PFSK-1 (cell line): ENCODE measurements at regions not wholly inside any gene's neighbourhood (a gene's known extent, or its start where the extent isn't known, plus 50 kb on each side); places are given as distances from the start of the nearest gene placed in this dataset.

Experiments
- POLR2AphosphoS5 ChIP-seq: IDR thresholded peaks from 2 replicates; pipeline ENCODE4 v1.6.1; 2012; ENCODE audit warnings: low read depth, mild to moderate bottlenecking, control low read depth, low read length, moderate library complexity
- REST ChIP-seq, 2 experiments: IDR thresholded peaks; 2 replicates each; pipeline versions ENCODE4 v1.6.1 to v1.8.0; 2011 to 2012; ENCODE audit warnings: low read depth in 2 of 2, low read length in 2 of 2, control low read depth in 1 of 2, inconsistent platforms in 1 of 2, mild to moderate bottlenecking in 1 of 2, moderate library complexity in 1 of 2; ENCODE audit not compliant: insufficient read depth in 1 of 2
- SIN3A ChIP-seq: IDR thresholded peaks from 2 replicates; pipeline ENCODE4 v1.6.1; 2012; ENCODE audit warnings: mild to moderate bottlenecking, low read length, moderate library complexity, borderline replicate concordance; ENCODE audit not compliant: insufficient read depth
- TAF1 ChIP-seq: IDR thresholded peaks from 2 replicates; pipeline ENCODE4 v1.6.1; 2012; ENCODE audit warnings: low read length, control low read depth, borderline replicate concordance; ENCODE audit not compliant: insufficient read depth

- no peak for TF ChIP-seq REST (IDR thresholded peaks at IDR 0.05; ENCODE audit: insufficient read depth in 1 of 2, low read depth in 2 of 2, low read length in 2 of 2)
- no peak for TF ChIP-seq POLR2AphosphoS5
- TF ChIP-seq SIN3A = no peak
- TF ChIP-seq TAF1 = no peak
These were observed 255.8 kb downstream of the HDGFL1 start for GRCh38 chr6:22825210-22825609.
